ENCODE measurements at regions not wholly inside any gene's neighbourhood (a gene's known extent, or its start where the extent isn't known, plus 50 kb on each side); places are given as distances from the start of the nearest gene placed in this dataset.

- no peak for DNase-seq (ENCODE audit: low spot score)
These were observed 925.4 kb downstream of the BRD1 start for GRCh38 chr22:48902001-48902869.

GRCh38 chr22:48901324-48901723 lies 926.3 kb downstream of the BRD1 start:
- no peak for DNase-seq (ENCODE audit: low spot score)

- DNase-seq (ENCODE audit: low spot score) = no peak
These were observed 927.0 kb downstream of the BRD1 start for GRCh38 chr22:48900626-48901025.

GRCh38 chr22:48900327-48900597 lies 927.4 kb downstream of the BRD1 start:
- DNase-seq (ENCODE audit: low spot score) = no peak

- DNase-seq (ENCODE audit: low spot score) = no peak
These were observed 927.9 kb downstream of the BRD1 start for GRCh38 chr22:48899523-48900326.

- no peak for DNase-seq (ENCODE audit: low spot score)
These were observed 929.0 kb downstream of the BRD1 start for GRCh38 chr22:48898524-48899250.

- no peak for DNase-seq (ENCODE audit: low spot score)
These were observed 929.9 kb downstream of the BRD1 start for GRCh38 chr22:48897645-48898370.

GRCh38 chr22:48896766-48897644 lies 930.7 kb downstream of the BRD1 start:
- DNase-seq (ENCODE audit: low spot score) = no peak

GRCh38 chr22:48895831-48896765 lies 931.6 kb downstream of the BRD1 start:
- DNase-seq (ENCODE audit: low spot score) = no peak

GRCh38 chr22:48895336-48895735 lies 932.3 kb downstream of the BRD1 start:
- no peak for DNase-seq (ENCODE audit: low spot score)

- DNase-seq (ENCODE audit: low spot score) = no peak
These were observed 932.8 kb downstream of the BRD1 start for GRCh38 chr22:48894804-48895250.

- no peak for DNase-seq (ENCODE audit: low spot score)
These were observed 933.5 kb downstream of the BRD1 start for GRCh38 chr22:48894064-48894671.

- no peak for DNase-seq (ENCODE audit: low spot score)
These were observed 934.2 kb downstream of the BRD1 start for GRCh38 chr22:48893288-48894063.

GRCh38 chr22:48892578-48893287 lies 934.9 kb downstream of the BRD1 start:
- no peak for DNase-seq (ENCODE audit: low spot score)

- no peak for DNase-seq (ENCODE audit: low spot score)
These were observed 935.7 kb downstream of the BRD1 start for GRCh38 chr22:48891688-48892577.

All from HT-29 (cell line).